HK-2 (cell line): ENCODE measurements at regions not wholly inside any gene's neighbourhood (a gene's known extent, or its start where the extent isn't known, plus 50 kb on each side); places are given as distances from the start of the nearest gene placed in this dataset.
"Not testable (repeated sequence)": the region's sequence is repeated elsewhere in the genome, so short reads cannot be mapped to it uniquely, and the experiment has no call there.

Experiments
- DNase-seq: peaks from one replicate; pipeline ENCODE4 v3.0.0-alpha.2; 2018; ENCODE audit not compliant: unreplicated experiment

DNA sequence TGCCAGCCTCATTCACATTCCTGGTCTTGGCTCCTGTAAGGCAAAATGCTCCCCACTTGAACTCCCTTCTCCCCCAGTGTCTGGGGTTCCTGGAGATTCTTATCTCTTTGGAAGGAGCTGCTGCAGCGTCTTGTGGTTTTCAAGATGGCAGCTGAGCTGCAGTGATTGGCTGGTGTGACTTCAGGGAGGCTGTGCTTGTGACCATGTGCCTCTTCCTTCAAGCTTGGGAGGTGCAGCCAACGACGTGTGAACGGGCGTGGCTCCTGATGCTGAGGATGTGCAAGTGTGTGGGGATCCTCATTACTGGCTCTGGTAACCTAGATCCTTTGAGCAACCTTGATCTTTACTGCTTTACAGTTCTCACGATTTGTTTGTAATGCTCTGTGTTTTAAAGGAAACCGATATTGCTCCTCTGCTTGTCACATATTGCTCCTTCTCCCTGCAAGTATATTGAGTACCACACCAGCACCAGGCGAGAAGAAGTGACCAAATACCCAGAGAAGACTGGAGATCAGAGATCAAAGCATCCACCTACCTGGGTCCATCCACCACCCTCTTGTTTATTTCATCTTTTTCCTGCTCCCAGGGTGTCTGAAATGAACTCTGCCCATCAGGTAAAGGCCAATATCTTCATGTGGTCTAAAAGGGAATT lies 208.5 kb downstream of the FGF9 start:
- DNase-seq: no peak

DNA sequence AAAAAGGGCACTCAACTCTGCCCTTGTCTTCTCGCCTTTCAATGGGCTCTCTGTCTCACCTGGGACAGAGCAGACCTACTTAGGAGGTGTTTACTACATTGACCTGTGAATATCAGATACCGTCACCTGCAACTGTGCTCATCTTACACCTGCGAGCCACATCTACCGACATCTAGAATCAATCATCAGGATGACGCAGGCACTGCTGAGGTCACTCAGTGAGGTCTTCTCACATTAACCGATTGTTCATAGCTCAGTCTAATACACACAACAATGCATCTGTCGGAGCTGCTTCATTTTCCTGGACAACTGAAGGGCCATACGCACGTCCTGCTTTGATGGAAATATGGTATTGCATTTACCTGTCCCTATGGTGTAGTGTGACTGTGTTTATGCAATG lies 211.9 kb downstream of the FGF9 start:
- no peak for DNase-seq

DNA sequence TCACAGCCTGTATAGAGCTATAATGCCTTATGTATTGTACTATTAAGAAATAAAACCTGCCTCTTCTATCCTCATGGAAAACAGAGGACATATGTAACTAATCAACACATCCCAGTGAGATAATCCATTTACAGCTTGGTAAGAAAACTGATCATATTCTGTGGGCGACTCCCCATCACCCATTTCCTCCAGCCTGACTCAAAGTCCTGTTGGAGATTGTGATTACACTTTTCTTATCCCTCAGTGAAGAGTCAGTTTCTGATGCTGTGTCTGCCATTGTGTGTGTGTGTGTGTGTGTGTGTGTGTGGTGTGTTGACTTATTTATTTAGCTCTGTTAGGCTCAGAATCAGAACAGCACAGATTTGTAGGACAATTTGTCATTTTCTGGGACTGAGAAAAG lies 212.8 kb downstream of the FGF9 start:
- DNase-seq: no peak

DNA sequence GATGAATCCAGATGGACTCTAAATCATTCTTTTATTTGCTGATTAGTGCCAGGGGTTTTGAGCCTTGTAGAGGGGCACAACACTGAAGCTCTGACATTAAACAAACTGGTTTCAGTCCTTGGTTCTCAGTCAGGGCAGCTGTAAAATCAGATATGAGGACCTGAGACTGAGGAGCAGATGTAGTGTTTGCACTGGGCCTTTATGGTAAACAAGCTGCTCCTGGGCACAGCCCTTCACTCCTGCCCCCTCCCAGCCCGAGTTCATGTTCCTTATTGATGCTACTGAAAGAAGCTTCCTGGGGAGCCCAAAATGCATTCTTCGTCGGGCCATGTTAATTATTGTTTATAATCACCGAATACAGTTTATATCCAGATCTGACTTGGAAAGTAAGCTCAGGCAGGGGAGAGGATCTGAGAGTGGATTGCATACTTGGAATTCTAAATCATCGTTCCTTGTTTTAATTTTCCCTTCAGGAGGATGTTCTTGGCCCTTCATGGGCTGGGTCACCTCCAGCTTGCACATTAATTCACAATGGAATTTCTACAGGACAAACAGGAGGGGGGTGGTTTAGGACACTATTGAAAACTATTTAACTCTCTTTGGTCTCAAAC lies 213.5 kb downstream of the FGF9 start:
- DNase-seq: no peak

- DNase-seq: no peak
These were observed 214.2 kb downstream of the FGF9 start for GRCh38 chr13:21884965-21885567.

GRCh38 chr13:21885714-21886224 lies 214.9 kb downstream of the FGF9 start:
- no peak for DNase-seq

GRCh38 chr13:21889651-21890050 lies 218.8 kb downstream of the FGF9 start:
- no peak for DNase-seq

DNA sequence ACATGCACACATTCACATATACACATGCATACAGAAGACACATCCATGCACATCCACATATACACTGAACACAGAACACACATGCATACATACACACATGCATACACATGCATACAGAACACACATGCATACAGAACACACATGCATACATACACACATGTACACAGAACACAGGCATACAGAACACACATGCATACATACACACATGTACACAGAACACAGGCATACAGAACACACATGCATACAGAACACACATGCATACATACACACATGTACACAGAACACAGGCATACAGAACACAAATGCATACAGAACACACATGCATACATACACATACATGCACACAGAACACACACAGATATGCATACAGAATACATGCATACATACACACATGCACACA lies 219.3 kb downstream of the FGF9 start:
- not testable (repeated sequence) for DNase-seq

DNA sequence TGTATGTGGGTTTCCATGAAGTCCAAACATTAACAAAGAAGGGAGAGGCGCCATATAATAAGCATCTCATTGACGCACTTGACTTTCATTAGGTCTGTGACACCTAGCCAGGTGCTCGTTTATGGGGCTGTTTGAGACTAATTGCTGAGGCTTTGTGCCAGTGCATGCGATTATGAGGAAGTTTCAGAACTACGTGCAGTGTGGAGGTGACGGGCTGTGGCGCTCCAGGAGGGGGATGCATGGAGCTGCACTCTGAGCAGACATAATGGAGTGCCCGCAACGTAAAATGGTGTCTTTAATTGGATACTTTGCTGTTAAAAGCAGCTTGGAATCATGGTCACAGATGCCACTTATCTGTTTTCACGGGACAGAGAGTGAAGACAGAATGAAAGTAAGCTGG lies 223.2 kb downstream of the FGF9 start:
- no peak for DNase-seq

DNA sequence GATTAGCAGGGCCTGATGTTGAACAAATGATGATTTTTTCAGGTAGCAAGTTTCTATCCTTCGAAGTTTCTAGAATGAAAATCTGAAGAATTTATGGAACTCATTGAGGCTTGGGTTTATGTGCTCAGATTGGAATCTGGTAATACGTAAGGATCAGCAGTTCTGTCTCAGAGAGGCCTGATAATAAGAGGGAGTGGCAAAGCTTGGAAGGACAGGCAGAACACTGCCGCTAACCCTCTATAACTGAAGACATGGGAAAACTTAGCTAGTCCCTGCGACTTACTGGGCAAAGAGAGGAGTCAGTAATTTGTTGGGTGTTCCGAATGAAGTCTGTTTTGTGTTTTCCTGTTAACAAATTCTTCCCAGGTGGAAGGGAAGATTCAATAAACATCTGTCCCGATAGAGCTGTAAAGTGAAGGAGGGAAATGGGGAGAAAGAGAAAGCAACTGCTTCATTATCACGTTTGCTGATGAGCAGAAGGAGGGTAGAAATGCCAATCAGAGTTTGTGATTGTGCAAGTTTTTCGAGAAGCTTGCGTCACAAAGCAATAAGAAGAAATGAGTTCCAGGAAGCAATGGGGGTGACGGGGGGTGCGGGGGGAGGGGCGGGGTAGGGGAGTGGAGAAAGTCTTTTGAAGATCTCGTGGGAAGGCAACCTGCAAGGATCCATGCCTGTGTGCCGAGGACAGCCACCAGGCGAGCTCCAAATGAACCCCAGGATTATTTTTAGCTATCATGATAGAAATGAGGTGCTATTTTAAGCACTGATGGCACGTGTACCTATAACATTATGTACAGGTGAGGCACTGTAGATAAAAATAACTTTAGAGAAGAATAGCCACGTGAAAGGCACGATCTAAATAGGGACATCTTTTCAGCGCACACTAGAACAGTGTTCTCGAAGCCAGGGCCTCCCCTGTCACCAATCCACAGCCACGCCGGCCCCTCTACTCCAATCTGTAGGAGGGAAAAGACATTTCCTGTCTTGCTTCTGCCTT lies 224.1 kb downstream of the FGF9 start:
- no peak for DNase-seq

DNA sequence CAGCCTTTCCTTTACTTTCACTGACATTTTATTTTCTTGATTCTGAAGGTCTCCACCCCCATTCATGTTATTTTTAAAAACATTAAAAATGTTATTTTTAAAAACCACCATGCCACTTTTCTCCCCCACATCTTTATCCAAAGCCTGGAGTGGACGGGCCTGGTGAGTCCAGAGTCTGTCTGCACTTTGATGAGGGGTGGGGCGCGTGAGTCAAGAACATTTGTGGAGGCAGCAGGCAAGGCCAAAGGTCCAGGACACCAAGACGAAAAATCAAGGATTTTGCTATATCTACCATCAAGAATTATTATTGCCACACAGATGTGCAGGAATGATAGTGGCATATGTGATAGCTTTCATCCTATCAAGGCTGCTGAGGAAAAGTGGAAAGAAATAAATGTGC lies 224.9 kb downstream of the FGF9 start:
- no peak for DNase-seq

- DNase-seq: no peak
These were observed 226.3 kb downstream of the FGF9 start for GRCh38 chr13:21897161-21897560.

GRCh38 chr13:21898459-21898858 lies 227.6 kb downstream of the FGF9 start:
- no peak for DNase-seq

GRCh38 chr13:21898945-21899344 lies 228.1 kb downstream of the FGF9 start:
- DNase-seq: no peak

GRCh38 chr13:21901336-21901735 lies 230.5 kb downstream of the FGF9 start:
- no peak for DNase-seq

- no peak for DNase-seq
These were observed 231.2 kb downstream of the FGF9 start for GRCh38 chr13:21901811-21902708.

DNA sequence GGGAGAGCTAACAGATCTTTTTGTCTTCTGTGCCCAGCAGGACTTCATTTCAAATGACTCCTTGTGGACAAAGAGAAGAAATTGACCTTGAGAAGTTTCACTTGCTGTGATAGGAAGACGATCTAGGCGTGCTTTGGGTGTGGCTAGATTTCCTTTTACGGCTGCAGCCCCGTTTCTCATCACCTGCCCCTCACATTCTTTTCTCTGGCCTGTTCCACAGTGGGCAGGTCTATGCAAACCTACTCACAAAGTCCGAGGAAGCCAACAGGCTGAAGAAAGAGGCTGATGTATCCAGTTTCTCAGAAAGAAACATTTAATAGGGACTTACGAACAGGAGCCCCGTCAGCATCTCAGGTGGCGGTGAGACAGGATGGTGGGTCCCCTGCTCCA lies 231.8 kb downstream of the FGF9 start:
- DNase-seq: no peak

GRCh38 chr13:21905486-21905885 lies 234.6 kb downstream of the FGF9 start:
- DNase-seq: no peak

DNA sequence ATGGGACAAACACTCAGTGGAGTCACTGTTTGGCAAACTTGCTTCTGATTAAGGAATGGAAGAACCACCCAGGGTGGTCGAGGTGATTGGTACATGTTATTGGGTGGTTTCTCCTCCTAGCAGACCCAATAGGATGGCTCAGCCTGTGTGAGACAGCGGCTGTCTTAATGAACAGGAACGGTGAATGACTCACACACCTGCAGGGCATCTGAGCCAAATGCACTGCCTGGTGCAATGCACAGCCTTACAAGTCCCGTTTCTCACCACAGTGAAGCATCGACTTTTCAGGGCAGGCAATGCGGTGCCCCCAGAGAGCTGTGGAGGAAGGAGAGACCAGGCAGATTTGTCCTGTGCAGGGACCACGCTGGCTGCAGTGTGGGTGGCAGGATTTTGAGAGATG lies 238.5 kb downstream of the FGF9 start:
- DNase-seq: no peak

DNA sequence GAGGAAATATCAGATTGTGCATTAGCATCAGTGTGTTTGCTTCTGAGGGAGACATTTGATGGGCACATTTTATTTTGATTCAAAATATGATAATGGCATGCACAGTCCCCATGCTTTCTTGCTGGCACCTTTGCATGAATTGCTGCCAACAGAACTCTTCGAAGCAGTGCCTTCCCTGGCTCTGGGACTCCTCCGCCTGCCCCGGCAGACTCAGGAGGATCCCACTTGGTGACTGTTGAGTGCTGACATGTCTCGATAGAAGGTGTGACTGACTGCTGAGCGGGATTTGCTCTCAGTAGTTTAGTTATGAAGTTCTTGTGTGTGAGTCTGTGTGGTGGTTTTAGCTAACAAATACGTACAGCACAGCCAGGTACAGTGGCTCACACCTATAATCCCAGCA lies 239.7 kb downstream of the FGF9 start:
- DNase-seq: no peak

DNA sequence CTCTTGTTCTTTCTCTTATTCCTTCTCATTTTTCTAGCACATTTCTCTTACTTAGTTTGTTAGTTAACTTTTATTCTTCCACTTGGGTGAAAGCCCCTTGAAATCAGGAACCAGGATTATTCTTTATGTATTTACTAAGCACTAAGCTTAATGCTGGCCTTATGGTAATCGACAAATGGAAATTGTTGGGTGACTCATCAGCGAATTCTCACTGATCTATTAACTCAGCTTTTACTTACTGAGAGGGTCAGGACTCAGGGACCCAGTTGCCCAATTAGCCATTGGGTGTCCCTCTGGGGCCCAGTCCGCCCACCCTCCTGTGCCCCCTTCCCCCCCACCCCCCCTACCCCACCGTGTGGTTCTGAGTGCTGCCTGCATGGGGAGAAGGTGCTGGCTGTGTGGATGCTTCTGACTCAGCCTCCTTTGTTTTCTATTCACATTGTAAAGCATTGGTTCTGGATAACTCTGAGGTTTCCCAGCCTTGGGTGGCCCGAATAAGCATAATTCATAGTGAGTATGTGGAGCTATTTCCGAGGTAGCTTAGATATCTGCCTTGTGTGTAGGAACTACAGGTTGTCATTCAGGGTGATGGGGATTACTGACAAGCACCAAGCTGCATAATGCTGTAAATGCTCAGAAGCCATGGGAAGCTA lies 240.9 kb downstream of the FGF9 start:
- DNase-seq: no peak
